Hepatocyte (in vitro differentiated cells): ENCODE measurements at regions not wholly inside any gene's neighbourhood (a gene's known extent, or its start where the extent isn't known, plus 50 kb on each side); places are given as distances from the start of the nearest gene placed in this dataset.

Experiments used
- EZH2 ChIP-seq: fragments of 200-600 bp; sonication (generic); IDR thresholded peaks from 2 replicates; pipeline ENCODE4 v1.6.1; 2016; ENCODE audit warnings: antibody characterized with exemption, mild to moderate bottlenecking, borderline replicate concordance
- TF ChIP-seq, protein P1 (sequence below): fragments of 200-600 bp; sonication (generic); IDR thresholded peaks from 2 replicates; pipeline ENCODE4 v1.5.1; 2016; ENCODE audit warnings: antibody characterized with exemption, mild to moderate bottlenecking; ENCODE audit not compliant: poor library complexity

DNA sequence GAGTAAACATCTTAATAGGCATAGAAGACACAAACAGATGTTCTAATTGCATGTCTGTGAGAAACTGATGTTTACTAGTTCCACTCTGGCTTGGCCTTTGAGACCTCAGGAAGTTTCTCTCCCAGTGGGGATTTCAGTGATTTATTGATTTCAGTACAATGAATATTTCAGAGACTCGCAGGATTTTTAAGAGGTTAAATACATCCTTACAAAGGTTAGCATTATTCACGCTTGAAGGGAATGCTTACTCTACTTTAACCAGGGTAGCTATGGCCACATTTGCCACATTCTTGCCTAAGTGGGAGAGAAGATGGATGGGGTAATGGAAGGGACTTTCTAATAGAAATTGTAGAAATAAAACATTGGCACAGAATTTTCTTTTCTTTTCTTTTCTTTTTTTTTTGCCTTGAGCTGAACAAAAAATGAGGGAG is 480.1 kb downstream of the SPRY1 start:
- TF ChIP-seq, protein P1, sequence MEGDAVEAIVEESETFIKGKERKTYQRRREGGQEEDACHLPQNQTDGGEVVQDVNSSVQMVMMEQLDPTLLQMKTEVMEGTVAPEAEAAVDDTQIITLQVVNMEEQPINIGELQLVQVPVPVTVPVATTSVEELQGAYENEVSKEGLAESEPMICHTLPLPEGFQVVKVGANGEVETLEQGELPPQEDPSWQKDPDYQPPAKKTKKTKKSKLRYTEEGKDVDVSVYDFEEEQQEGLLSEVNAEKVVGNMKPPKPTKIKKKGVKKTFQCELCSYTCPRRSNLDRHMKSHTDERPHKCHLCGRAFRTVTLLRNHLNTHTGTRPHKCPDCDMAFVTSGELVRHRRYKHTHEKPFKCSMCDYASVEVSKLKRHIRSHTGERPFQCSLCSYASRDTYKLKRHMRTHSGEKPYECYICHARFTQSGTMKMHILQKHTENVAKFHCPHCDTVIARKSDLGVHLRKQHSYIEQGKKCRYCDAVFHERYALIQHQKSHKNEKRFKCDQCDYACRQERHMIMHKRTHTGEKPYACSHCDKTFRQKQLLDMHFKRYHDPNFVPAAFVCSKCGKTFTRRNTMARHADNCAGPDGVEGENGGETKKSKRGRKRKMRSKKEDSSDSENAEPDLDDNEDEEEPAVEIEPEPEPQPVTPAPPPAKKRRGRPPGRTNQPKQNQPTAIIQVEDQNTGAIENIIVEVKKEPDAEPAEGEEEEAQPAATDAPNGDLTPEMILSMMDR, result no peak
- no peak for TF ChIP-seq EZH2
